Activated CD4-positive, alpha-beta T cell treated with anti-CD3 and anti-CD28 coated beads for 36 hours (primary cell): ENCODE measurements at regions not wholly inside any gene's neighbourhood (a gene's known extent, or its start where the extent isn't known, plus 50 kb on each side); places are given as distances from the start of the nearest gene placed in this dataset.
"Not testable (repeated sequence)": the region's sequence is repeated elsewhere in the genome, so short reads cannot be mapped to it uniquely, and the experiment has no call there.

Experiments
- ATAC-seq: fragments of 200-7000 bp; cut with Tn5 transposase; one replicate; pipeline ENCODE4 v1.10.0; 2021; ENCODE audit warnings: mild to moderate bottlenecking, moderate library complexity
- CTCF ChIA-PET: fragments of 350-600 bp; sonication (Branson Sonifier 250); formaldehyde crosslinking; loops from one replicate; lab custom pipeline; 2021; ENCODE audit warnings: antibody characterized with exemption; lab: Charles Lee
- POLR2A ChIA-PET: fragments of 350-600 bp; sonication (Branson Sonifier 250); formaldehyde crosslinking; loops from one replicate; lab custom pipeline; 2021; ENCODE audit warnings: antibody characterized with exemption, inconsistent platforms; lab: Charles Lee
- DNase-seq: peaks from one replicate; pipeline ENCODE4 v3.0.0-alpha.2; 2020
- H3K27ac Mint-ChIP-seq: one replicate; pipeline ENCODE4 v1.8.0; 2021; ENCODE audit warnings: mixed read lengths
- H3K27me3 Mint-ChIP-seq: one replicate; pipeline ENCODE4 v1.8.0; 2021; ENCODE audit warnings: mixed read lengths
- H3K36me3 Mint-ChIP-seq: one replicate; pipeline ENCODE4 v1.8.0; 2021; ENCODE audit warnings: low read depth, mixed read lengths
- H3K4me1 Mint-ChIP-seq: one replicate; pipeline ENCODE4 v1.8.0; 2021; ENCODE audit warnings: mixed read lengths
- H3K4me3 Mint-ChIP-seq: one replicate; pipeline ENCODE4 v1.8.0; 2021; ENCODE audit warnings: mild to moderate bottlenecking, moderate library complexity, mixed read lengths
- H3K9me3 Mint-ChIP-seq: one replicate; pipeline ENCODE4 v1.8.0; 2021; ENCODE audit warnings: low read depth, mixed read lengths
- intact Hi-C, 2 experiments: fragments of 100-400 bp; cut with DNase I in 1 of 2; cut with micrococcal nuclease in 1 of 2; formaldehyde crosslinking; loops; one replicate each; pipeline versions ENCODE4 v1.14.2 to v1.15.1; 2022 to 2024; cut with DNase I, micrococcal nuclease

- no peak overlapping the region for H3K27ac Mint-ChIP-seq
- no peak overlapping the region for H3K4me3 Mint-ChIP-seq
- DNase-seq (no peak), ATAC-seq (no peak)
- H3K9me3 Mint-ChIP-seq: peaks cover 9% of the 10 kb centered on the region
- no peaks in the 10 kb centered on the region for H3K36me3 Mint-ChIP-seq
- intact Hi-C loops: no loop called here
- H3K4me1 Mint-ChIP-seq: no peaks in the 10 kb centered on the region
- H3K27me3 Mint-ChIP-seq: no peaks in the 10 kb centered on the region
- CTCF ChIA-PET: no interaction called here
- POLR2A ChIA-PET: no interaction called here
These were observed 725.1 kb downstream of the BRINP3 start for GRCh38 chr1:189752461-189752995.

DNA sequence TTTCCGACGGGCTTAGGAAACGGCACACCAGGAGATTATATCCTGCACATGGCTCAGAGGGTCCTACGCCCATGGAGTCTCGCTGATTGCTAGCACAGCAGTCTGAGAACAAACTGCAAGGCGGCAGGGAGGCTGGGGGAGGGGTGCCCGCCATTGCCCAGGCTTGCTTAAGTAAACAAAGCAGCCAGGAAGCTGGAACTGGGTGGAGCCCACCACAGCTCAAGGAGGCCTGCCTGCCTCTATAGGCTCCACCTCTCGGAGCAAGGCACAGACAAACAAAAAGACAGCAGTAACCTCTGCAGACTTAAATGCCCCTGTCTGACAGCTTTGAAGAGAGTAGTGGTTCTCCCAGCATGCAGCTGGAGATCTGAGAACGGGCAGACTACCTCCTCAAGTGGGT is 722.6 kb downstream of the BRINP3 start:
- H3K36me3 Mint-ChIP-seq, H3K27ac Mint-ChIP-seq, ATAC-seq, H3K4me3 Mint-ChIP-seq, H3K4me1 Mint-ChIP-seq, intact Hi-C loops, H3K9me3 Mint-ChIP-seq, POLR2A ChIA-PET, H3K27me3 Mint-ChIP-seq, DNase-seq, CTCF ChIA-PET: not testable (repeated sequence)

GRCh38 chr1:189764391-189765320 is 713.0 kb downstream of the BRINP3 start:
- Mint-ChIP-seq H3K36me3 (no peaks in the 10 kb centered on the region), H3K4me3 (no peak overlapping the region), H3K27ac (no peak overlapping the region), H3K27me3 (no peaks in the 10 kb centered on the region), H3K9me3 (peaks cover 9% of the 10 kb centered on the region), H3K4me1 (no peaks in the 10 kb centered on the region)
- intact Hi-C loops: no loop called here
- DNase-seq: no peak
- ChIA-PET POLR2A (no interaction called here), CTCF (no interaction called here)
- ATAC-seq: no peak

GRCh38 chr1:189769448-189769847 is 708.2 kb downstream of the BRINP3 start:
- ChIA-PET CTCF (no interaction called here), POLR2A (no interaction called here)
- no peaks in the 10 kb centered on the region for H3K4me1 Mint-ChIP-seq
- no peak overlapping the region for H3K4me3 Mint-ChIP-seq
- intact Hi-C loops: no loop called here
- H3K27me3 Mint-ChIP-seq: no peaks in the 10 kb centered on the region
- DNase-seq (no peak), ATAC-seq (no peak)
- H3K36me3 Mint-ChIP-seq: no peaks in the 10 kb centered on the region
- no peak overlapping the region for H3K27ac Mint-ChIP-seq
- peaks cover 14% of the 10 kb centered on the region for H3K9me3 Mint-ChIP-seq

DNA sequence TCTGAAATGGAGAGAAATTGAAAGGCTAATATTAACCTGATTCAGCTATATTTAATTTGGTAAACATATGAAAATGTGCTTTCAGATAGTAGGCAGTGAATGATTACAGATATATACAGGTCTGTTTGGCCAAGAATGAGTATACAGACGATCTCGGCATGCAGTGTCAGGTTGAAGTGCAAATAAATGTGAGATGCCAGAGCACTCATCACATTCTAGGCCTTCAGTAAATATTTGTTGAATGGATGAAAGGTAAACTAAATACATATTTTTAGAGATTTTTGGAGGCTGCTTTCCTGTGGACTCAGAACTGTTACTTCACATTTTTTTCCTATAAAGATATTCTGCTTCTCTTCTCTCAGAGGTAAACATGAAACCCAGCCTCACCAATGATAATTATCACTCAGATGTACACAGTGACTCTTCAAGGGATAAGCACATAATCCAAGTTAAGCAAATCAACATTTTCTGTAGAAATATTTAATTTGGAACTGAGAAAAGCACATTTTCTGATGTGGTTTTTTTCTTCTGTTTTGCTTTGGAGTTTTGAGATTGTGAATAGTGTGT is 702.9 kb downstream of the BRINP3 start:
- no peak for ATAC-seq
- DNase-seq: no peak
- Mint-ChIP-seq H3K9me3 (peaks cover 7% of the 10 kb centered on the region), H3K36me3 (no peaks in the 10 kb centered on the region), H3K27me3 (no peaks in the 10 kb centered on the region), H3K4me1 (no peaks in the 10 kb centered on the region), H3K27ac (no peak overlapping the region), H3K4me3 (no peak overlapping the region)
- ChIA-PET POLR2A (no interaction called here), CTCF (no interaction called here)
- intact Hi-C loops: no loop called here

DNA sequence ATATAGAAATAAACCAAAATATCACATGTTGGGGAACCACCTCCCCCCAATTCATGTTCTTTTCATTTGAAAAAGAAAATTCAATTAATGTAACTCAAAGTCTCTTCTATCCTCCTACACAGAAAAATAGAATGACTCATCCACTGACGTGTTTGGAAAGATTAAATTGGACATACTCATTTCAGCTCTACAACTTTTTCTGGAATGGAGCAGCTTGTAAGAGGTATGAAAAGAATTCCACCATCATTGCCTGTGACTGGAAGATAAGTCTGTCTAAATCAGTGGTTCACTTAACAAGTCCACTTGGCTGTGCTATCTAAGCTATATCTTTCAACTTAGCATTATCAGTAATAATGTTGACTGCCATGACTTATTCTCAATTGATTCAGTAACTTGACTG is 702.3 kb downstream of the BRINP3 start:
- intact Hi-C loops: no loop called here
- CTCF ChIA-PET: no interaction called here

DNA sequence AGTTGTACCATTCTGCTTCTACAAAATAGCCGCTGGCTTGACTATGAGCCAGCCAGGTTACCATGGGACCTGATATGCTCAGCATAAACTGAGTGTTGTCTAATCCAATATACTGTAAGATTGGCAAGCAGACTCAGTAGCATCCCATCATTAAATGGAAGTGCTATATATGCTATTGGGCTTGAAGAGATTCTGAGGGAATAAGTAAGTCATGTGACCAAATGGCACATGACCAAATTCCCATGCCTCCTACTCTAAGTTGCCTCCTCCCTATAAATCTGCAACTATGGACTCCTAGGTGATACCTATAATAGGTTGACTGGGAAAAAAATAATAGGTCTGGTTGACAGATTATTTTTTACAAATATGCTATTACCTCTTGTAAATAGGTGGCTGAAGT is 698.6 kb downstream of the BRINP3 start:
- intact Hi-C loops: no loop called here
- Mint-ChIP-seq H3K36me3 (no peaks in the 10 kb centered on the region), H3K27me3 (no peaks in the 10 kb centered on the region), H3K4me3 (no peak overlapping the region), H3K4me1 (no peaks in the 10 kb centered on the region), H3K27ac (no peak overlapping the region), H3K9me3 (peaks cover 10% of the 10 kb centered on the region)
- no peak for ATAC-seq
- CTCF ChIA-PET: interaction anchor here (0.6 kb wide), 1 partner anchor 313 kb away, joined by 3 read pairs; no protein-coding TSS in a partner anchor
- POLR2A ChIA-PET: no interaction called here
- DNase-seq: no peak

More for the DNA sequence above, 702.3 kb downstream of the BRINP3 start:
- Mint-ChIP-seq H3K4me3 (no peak overlapping the region), H3K27me3 (no peaks in the 10 kb centered on the region), H3K27ac (no peak overlapping the region), H3K4me1 (no peaks in the 10 kb centered on the region), H3K36me3 (no peaks in the 10 kb centered on the region), H3K9me3 (peaks cover 5% of the 10 kb centered on the region)
- ATAC-seq (no peak), DNase-seq (no peak)
- POLR2A ChIA-PET: no interaction called here

DNA sequence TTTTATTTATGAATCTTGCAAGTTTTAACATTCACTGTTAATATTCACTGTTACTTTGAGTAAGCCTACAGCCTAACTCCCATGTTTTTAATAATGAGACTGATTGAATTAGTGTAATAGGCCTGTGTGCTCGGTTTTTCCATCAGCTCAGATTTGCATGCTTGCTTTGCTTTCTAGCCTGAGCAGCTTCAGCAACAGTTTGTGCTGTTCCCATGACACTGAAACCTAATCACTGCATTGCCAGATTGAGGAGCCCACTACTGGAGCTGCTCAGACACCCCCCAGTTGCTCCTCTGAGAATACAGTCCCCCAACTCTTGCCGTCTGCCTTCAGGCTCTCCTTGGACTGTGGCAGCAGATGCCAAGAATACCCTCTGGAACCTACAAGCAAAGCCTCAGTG is 695.4 kb downstream of the BRINP3 start:
- Mint-ChIP-seq H3K27me3 (no peaks in the 10 kb centered on the region), H3K36me3 (no peaks in the 10 kb centered on the region), H3K4me3 (no peak overlapping the region), H3K4me1 (no peaks in the 10 kb centered on the region), H3K27ac (no peak overlapping the region), H3K9me3 (peaks cover 11% of the 10 kb centered on the region)
- POLR2A ChIA-PET: no interaction called here
- no peak for ATAC-seq
- CTCF ChIA-PET: no interaction called here
- no peak for DNase-seq
- intact Hi-C loops: no loop called here

- intact Hi-C loops: no loop called here
- no peaks in the 10 kb centered on the region for H3K4me1 Mint-ChIP-seq
- no peak overlapping the region for H3K4me3 Mint-ChIP-seq
- H3K9me3 Mint-ChIP-seq: peaks cover 11% of the 10 kb centered on the region
- ATAC-seq: no peak
- no peaks in the 10 kb centered on the region for H3K27me3 Mint-ChIP-seq
- POLR2A ChIA-PET: no interaction called here
- H3K36me3 Mint-ChIP-seq: no peaks in the 10 kb centered on the region
- CTCF ChIA-PET: no interaction called here
- H3K27ac Mint-ChIP-seq: no peak overlapping the region
- DNase-seq: no peak
These were observed 694.2 kb downstream of the BRINP3 start for GRCh38 chr1:189783456-189783855.

- intact Hi-C loops: no loop called here
- Mint-ChIP-seq H3K27ac (no peak overlapping the region), H3K36me3 (no peaks in the 10 kb centered on the region), H3K9me3 (peaks cover 13% of the 10 kb centered on the region), H3K4me1 (no peaks in the 10 kb centered on the region), H3K4me3 (no peak overlapping the region), H3K27me3 (no peaks in the 10 kb centered on the region)
- POLR2A ChIA-PET: no interaction called here
- CTCF ChIA-PET: no interaction called here
- ATAC-seq (no peak), DNase-seq (no peak)
These were observed 690.9 kb downstream of the BRINP3 start for GRCh38 chr1:189786761-189787160.

DNA sequence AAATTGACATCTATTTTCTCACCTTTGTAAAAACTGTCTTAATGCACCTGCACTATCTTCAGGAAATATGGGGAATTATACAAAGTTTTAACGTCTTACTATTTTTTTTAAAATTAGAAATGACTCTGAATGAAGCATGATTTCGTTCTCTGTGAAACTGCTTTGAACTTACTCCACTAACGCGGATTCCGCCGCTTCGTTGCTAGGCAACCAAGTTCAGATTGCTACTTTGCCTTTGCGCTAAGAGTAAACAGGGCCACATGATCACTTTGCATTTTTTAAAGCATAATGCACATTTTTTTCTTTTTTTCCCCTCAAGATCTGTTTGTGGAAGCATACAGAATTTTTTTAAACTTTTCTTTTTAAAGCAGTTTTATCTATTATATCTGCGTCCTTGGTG is 690.5 kb downstream of the BRINP3 start:
- POLR2A ChIA-PET: no interaction called here
- Mint-ChIP-seq H3K27ac (no peak overlapping the region), H3K27me3 (no peaks in the 10 kb centered on the region), H3K36me3 (no peaks in the 10 kb centered on the region), H3K9me3 (peaks cover 12% of the 10 kb centered on the region), H3K4me1 (no peaks in the 10 kb centered on the region), H3K4me3 (no peak overlapping the region)
- CTCF ChIA-PET: no interaction called here
- intact Hi-C loops: no loop called here
- no peak for ATAC-seq
- no peak for DNase-seq

- ChIA-PET POLR2A (no interaction called here), CTCF (no interaction called here)
- no peaks in the 10 kb centered on the region for H3K4me1 Mint-ChIP-seq
- no peak for ATAC-seq
- DNase-seq: no peak
- intact Hi-C loops: no loop called here
- H3K36me3 Mint-ChIP-seq: no peaks in the 10 kb centered on the region
- peaks cover 12% of the 10 kb centered on the region for H3K9me3 Mint-ChIP-seq
- no peaks in the 10 kb centered on the region for H3K27me3 Mint-ChIP-seq
- no peak overlapping the region for H3K4me3 Mint-ChIP-seq
- H3K27ac Mint-ChIP-seq: no peak overlapping the region
These were observed 687.3 kb downstream of the BRINP3 start for GRCh38 chr1:189790335-189790734.
